Activated CD4-positive, alpha-beta T cell treated with anti-CD3 and anti-CD28 coated beads for 36 hours (primary cell): ENCODE measurements at regions not wholly inside any gene's neighbourhood (a gene's known extent, or its start where the extent isn't known, plus 50 kb on each side); places are given as distances from the start of the nearest gene placed in this dataset.

Experiments used
- ATAC-seq: fragments of 200-7000 bp; cut with Tn5 transposase; one replicate; pipeline ENCODE4 v1.10.0; 2021; ENCODE audit warnings: mild to moderate bottlenecking, moderate library complexity
- CTCF ChIA-PET: fragments of 350-600 bp; sonication (Branson Sonifier 250); formaldehyde crosslinking; loops from one replicate; lab custom pipeline; 2021; ENCODE audit warnings: antibody characterized with exemption; lab: Charles Lee
- POLR2A ChIA-PET: fragments of 350-600 bp; sonication (Branson Sonifier 250); formaldehyde crosslinking; loops from one replicate; lab custom pipeline; 2021; ENCODE audit warnings: antibody characterized with exemption, inconsistent platforms; lab: Charles Lee
- DNase-seq: peaks from one replicate; pipeline ENCODE4 v3.0.0-alpha.2; 2020
- H3K27ac Mint-ChIP-seq: one replicate; pipeline ENCODE4 v1.8.0; 2021; ENCODE audit warnings: mixed read lengths
- H3K27me3 Mint-ChIP-seq: one replicate; pipeline ENCODE4 v1.8.0; 2021; ENCODE audit warnings: mixed read lengths
- H3K36me3 Mint-ChIP-seq: one replicate; pipeline ENCODE4 v1.8.0; 2021; ENCODE audit warnings: low read depth, mixed read lengths
- H3K4me1 Mint-ChIP-seq: one replicate; pipeline ENCODE4 v1.8.0; 2021; ENCODE audit warnings: mixed read lengths
- H3K4me3 Mint-ChIP-seq: one replicate; pipeline ENCODE4 v1.8.0; 2021; ENCODE audit warnings: mild to moderate bottlenecking, moderate library complexity, mixed read lengths
- H3K9me3 Mint-ChIP-seq: one replicate; pipeline ENCODE4 v1.8.0; 2021; ENCODE audit warnings: low read depth, mixed read lengths
- intact Hi-C, 2 experiments: fragments of 100-400 bp; cut with DNase I in 1 of 2; cut with micrococcal nuclease in 1 of 2; formaldehyde crosslinking; loops; one replicate each; pipeline versions ENCODE4 v1.14.2 to v1.15.1; 2022 to 2024; cut with DNase I, micrococcal nuclease

DNA sequence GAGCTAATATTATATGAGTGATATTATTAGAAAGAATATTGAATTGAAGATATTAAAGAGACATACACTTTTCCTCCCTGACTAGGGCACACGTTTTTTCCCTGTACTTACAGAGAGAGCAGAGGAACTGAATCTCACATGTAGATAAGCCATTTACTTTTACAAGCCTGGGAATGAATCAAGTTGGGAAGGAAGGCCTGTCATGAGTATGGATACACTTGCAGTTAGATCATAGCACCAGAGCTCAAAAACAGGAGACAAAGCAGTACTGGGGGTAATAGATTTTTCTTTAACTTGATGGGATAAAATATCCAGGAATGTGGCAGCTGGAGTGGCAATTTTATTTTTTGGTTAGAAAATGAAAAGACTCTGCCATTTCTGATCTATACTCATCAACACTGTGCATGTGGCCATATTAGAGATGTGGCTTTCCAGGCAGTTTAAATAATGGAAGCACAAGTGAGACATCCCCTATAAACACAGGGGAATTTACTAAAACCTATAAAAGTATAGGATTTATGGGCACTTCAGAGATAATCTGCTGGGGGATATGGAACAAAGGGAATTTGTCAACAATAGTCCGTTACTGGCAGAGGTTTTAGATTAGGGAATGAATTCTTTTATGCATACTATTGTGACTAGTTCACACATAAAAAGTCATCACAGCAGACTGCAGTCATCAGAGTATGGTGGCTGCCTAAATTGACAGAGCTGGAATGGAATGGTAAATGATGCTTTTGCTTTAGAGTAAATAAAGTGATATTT, 657.7 kb upstream of the MBL2 start:
- no peak overlapping the region for H3K27ac Mint-ChIP-seq
- ChIA-PET CTCF (no interaction called here), POLR2A (no interaction called here)
- H3K27me3 Mint-ChIP-seq: no peaks in the 10 kb centered on the region
- H3K4me1 Mint-ChIP-seq: no peaks in the 10 kb centered on the region
- intact Hi-C loops: no loop called here
- no peaks in the 10 kb centered on the region for H3K36me3 Mint-ChIP-seq
- DNase-seq (no peak), ATAC-seq (no peak)
- H3K9me3 Mint-ChIP-seq: peaks cover 3% of the 10 kb centered on the region
- H3K4me3 Mint-ChIP-seq: no peak overlapping the region

DNA sequence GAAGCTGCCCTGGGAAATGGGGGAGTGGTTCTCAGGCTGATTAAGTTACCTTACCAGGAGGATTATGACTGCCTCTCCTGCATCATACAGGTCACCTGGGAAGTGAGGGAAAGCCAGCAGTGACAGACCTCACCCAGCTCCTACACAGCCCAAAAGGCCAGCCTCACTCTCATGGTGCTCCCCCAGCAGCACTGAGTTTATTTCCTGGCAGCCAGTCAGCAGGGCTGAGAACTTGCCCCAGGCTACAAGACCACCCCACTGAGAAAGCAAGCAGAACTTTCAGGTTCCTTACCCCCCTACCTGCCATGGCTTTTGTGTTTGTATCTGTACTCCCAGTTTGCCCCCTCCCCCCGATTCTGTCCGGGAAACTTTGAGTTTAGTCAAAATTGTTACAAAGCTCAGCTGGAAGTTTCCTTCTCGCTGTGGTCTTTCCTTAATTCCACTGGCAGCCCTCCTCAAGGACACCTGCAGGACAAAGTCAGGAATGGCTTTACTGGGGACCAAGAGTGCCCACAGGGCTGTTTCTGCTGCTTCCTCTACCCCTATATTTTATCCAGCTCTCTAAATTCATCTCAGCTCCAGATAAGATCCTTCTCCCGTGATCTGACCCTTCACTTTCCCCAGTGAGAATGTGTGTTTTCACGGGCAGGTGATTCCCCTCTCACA, 649.8 kb upstream of the MBL2 start:
- H3K9me3 Mint-ChIP-seq: peaks cover 20% of the 10 kb centered on the region
- no peak for DNase-seq
- H3K27ac Mint-ChIP-seq: no peak overlapping the region
- ATAC-seq: no peak
- no peaks in the 10 kb centered on the region for H3K4me1 Mint-ChIP-seq
- no peaks in the 10 kb centered on the region for H3K36me3 Mint-ChIP-seq
- no peaks in the 10 kb centered on the region for H3K27me3 Mint-ChIP-seq
- intact Hi-C loops: no loop called here
- no peak overlapping the region for H3K4me3 Mint-ChIP-seq
- POLR2A ChIA-PET: no interaction called here
- CTCF ChIA-PET: no interaction called here

- Mint-ChIP-seq H3K27ac (no peak overlapping the region), H3K36me3 (no peaks in the 10 kb centered on the region), H3K27me3 (no peaks in the 10 kb centered on the region), H3K4me1 (no peaks in the 10 kb centered on the region), H3K4me3 (no peak overlapping the region), H3K9me3 (peaks cover 8% of the 10 kb centered on the region)
- ChIA-PET POLR2A (no interaction called here), CTCF (no interaction called here)
- intact Hi-C loops: no loop called here
- ATAC-seq (no peak), DNase-seq (no peak)
These were observed 640.1 kb upstream of the MBL2 start for GRCh38 chr10:53412651-53413050.

DNA sequence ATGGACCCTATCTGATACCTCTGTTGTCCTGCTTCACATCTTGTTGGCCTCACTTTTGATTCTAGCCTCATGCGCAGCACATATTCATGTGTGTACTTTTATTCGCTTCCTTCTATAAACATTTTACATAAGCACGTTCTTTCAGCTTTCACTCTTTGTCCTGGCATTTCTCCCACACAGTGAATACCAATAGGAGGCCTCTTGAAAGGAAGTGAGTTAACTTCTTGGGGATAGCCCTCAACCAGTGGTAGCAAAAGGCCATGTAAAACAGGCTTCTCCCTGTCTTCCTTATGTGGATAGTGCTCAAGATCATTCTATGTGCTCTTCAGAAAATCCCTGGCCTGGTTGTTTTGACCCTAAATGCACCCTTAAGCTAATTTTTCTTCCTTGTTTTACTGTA, 633.9 kb upstream of the MBL2 start:
- Mint-ChIP-seq H3K27ac (no peak overlapping the region), H3K9me3 (peaks cover 1% of the 10 kb centered on the region), H3K4me3 (no peak overlapping the region), H3K4me1 (no peaks in the 10 kb centered on the region), H3K36me3 (no peaks in the 10 kb centered on the region), H3K27me3 (no peaks in the 10 kb centered on the region)
- ATAC-seq (no peak), DNase-seq (no peak)
- intact Hi-C loops: no loop called here
- ChIA-PET POLR2A (no interaction called here), CTCF (no interaction called here)

DNA sequence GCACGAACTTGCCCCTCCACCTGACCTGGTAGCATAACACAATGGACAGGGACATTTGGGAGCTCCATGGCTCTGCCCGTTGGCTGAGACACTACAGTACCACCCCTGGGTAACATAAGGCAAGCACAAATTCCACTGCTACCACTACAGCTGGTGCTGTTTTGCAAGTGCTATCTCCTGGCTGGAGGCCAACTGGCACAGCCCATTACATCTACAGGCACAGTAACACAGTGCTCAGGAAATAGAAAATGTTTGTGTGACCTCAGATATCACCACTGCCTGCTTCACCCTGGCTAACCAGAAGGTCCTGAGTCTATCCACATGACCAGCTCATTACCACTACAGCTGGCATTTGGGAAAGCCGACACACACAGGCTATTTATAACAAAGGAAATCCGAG, 631.1 kb upstream of the MBL2 start:
- Mint-ChIP-seq H3K36me3 (no peaks in the 10 kb centered on the region), H3K27me3 (no peaks in the 10 kb centered on the region), H3K4me3 (no peak overlapping the region), H3K27ac (no peak overlapping the region), H3K9me3 (peaks cover 3% of the 10 kb centered on the region), H3K4me1 (no peaks in the 10 kb centered on the region)
- ChIA-PET CTCF (no interaction called here), POLR2A (no interaction called here)
- ATAC-seq (no peak), DNase-seq (no peak)
- intact Hi-C loops: no loop called here

- Mint-ChIP-seq H3K27ac (no peak overlapping the region), H3K4me1 (no peaks in the 10 kb centered on the region), H3K36me3 (no peaks in the 10 kb centered on the region), H3K9me3 (peaks cover 3% of the 10 kb centered on the region), H3K27me3 (no peaks in the 10 kb centered on the region), H3K4me3 (no peak overlapping the region)
- ATAC-seq (no peak), DNase-seq (no peak)
- ChIA-PET CTCF (no interaction called here), POLR2A (no interaction called here)
- intact Hi-C loops: no loop called here
These were observed 630.0 kb upstream of the MBL2 start for GRCh38 chr10:53402594-53402993.

DNA sequence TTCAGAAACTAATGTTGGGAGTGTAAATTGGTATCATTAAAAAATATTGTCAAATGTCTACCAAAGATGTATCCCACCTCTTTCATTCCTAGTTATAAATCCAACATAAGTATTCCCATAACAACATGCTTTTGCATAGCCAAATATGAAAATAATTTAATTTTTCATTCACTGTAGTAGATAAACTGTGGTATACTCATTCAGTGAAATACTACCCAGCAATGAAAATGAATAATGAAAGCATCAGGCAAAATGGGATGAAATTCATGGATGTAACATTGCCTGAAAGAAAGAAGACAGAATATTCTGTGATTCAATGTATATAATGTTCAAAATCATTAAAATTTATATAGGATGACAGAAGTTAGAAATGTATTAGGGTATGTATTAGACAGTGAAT, 629.0 kb upstream of the MBL2 start:
- Mint-ChIP-seq H3K36me3 (no peaks in the 10 kb centered on the region), H3K9me3 (peaks cover 3% of the 10 kb centered on the region), H3K4me3 (no peak overlapping the region), H3K4me1 (no peaks in the 10 kb centered on the region), H3K27me3 (no peaks in the 10 kb centered on the region), H3K27ac (no peak overlapping the region)
- ChIA-PET POLR2A (no interaction called here), CTCF (no interaction called here)
- DNase-seq (no peak), ATAC-seq (no peak)
- intact Hi-C loops: no loop called here

- peaks cover 18% of the 10 kb centered on the region for H3K9me3 Mint-ChIP-seq
- no peaks in the 10 kb centered on the region for H3K36me3 Mint-ChIP-seq
- ChIA-PET POLR2A (no interaction called here), CTCF (no interaction called here)
- intact Hi-C loops: no loop called here
- H3K27me3 Mint-ChIP-seq: no peaks in the 10 kb centered on the region
- ATAC-seq (no peak), DNase-seq (no peak)
- no peak overlapping the region for H3K4me3 Mint-ChIP-seq
- H3K27ac Mint-ChIP-seq: no peak overlapping the region
- H3K4me1 Mint-ChIP-seq: no peaks in the 10 kb centered on the region
These were observed 624.3 kb upstream of the MBL2 start for GRCh38 chr10:53396876-53397275.

DNA sequence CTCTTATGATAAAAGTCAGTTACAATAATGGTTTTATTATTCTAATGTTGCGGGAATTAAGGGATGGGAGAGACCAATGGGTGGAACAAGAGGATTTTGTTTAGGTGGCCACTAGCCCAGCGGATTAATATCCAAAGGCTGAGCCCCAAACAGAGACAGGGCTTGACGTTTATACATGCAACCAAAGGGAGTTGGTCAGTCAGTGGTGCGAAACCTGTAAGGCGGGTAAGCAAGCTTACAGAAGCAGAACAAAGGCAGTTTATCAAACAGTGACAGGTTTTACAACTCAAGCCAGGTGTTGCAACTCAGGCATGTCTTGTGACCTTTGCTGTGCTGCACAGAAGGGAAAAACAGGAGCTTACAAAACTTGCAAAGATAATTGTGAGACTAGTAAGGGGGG, 622.9 kb upstream of the MBL2 start:
- Mint-ChIP-seq H3K36me3 (no peaks in the 10 kb centered on the region), H3K9me3 (peaks cover 19% of the 10 kb centered on the region), H3K27me3 (no peaks in the 10 kb centered on the region), H3K27ac (no peak overlapping the region), H3K4me1 (no peaks in the 10 kb centered on the region), H3K4me3 (no peak overlapping the region)
- ChIA-PET POLR2A (no interaction called here), CTCF (no interaction called here)
- intact Hi-C loops: no loop called here
- DNase-seq (no peak), ATAC-seq (no peak)

DNA sequence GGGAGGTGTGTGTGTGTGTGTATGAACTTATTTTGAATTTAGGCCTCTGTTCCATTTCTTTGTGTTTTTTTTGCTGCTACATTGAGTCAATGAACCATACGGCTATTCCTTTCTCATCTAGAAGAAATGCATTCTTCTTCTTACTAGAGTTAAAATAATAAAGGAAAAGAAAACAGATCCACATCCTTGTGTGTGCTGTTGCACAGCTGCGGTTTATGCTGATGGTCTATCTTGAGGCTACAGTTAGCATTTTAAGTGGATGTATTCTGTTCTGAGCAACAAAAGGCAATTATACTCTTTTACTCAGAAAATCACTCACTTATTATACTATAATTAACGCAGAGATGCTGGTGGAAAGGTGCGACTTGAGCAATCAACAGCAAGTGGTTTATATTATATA, 615.0 kb upstream of the MBL2 start:
- no peak overlapping the region for H3K4me3 Mint-ChIP-seq
- H3K27me3 Mint-ChIP-seq: no peaks in the 10 kb centered on the region
- DNase-seq (no peak), ATAC-seq (no peak)
- ChIA-PET POLR2A (no interaction called here), CTCF (no interaction called here)
- no peak overlapping the region for H3K27ac Mint-ChIP-seq
- peaks cover 4% of the 10 kb centered on the region for H3K9me3 Mint-ChIP-seq
- no peaks in the 10 kb centered on the region for H3K4me1 Mint-ChIP-seq
- intact Hi-C loops: no loop called here
- H3K36me3 Mint-ChIP-seq: no peaks in the 10 kb centered on the region

- no peaks in the 10 kb centered on the region for H3K4me1 Mint-ChIP-seq
- ChIA-PET CTCF (interaction anchor here (1.0 to 1.1 kb wide), 2 partner anchors 10 to 26 kb away, joined by 3 read pairs; no protein-coding TSS in a partner anchor), POLR2A (no interaction called here)
- ATAC-seq (no peak), DNase-seq (no peak)
- no peak overlapping the region for H3K27ac Mint-ChIP-seq
- H3K36me3 Mint-ChIP-seq: no peaks in the 10 kb centered on the region
- H3K9me3 Mint-ChIP-seq: peaks cover 3% of the 10 kb centered on the region
- no peak overlapping the region for H3K4me3 Mint-ChIP-seq
- intact Hi-C loops: no loop called here
- no peaks in the 10 kb centered on the region for H3K27me3 Mint-ChIP-seq
These were observed 610.0 kb upstream of the MBL2 start for GRCh38 chr10:53382543-53382942.

GRCh38 chr10:53379956-53380355, 607.4 kb upstream of the MBL2 start:
- H3K36me3 Mint-ChIP-seq: no peaks in the 10 kb centered on the region
- no peaks in the 10 kb centered on the region for H3K4me1 Mint-ChIP-seq
- CTCF ChIA-PET: no interaction called here
- H3K9me3 Mint-ChIP-seq: peaks cover 5% of the 10 kb centered on the region
- H3K27me3 Mint-ChIP-seq: no peaks in the 10 kb centered on the region
- no peak for DNase-seq
- no peak for ATAC-seq
- no peak overlapping the region for H3K27ac Mint-ChIP-seq
- H3K4me3 Mint-ChIP-seq: no peak overlapping the region
- POLR2A ChIA-PET: no interaction called here
- intact Hi-C loops: no loop called here
